PC-9 (cell line): ENCODE measurements at regions not wholly inside any gene's neighbourhood (a gene's known extent, or its start where the extent isn't known, plus 50 kb on each side); places are given as distances from the start of the nearest gene placed in this dataset.

Experiments
- BruUV-seq: library from RNA; stranded (reverse); fragments of 400-500 nt; replicated peaks from 2 replicates; lab custom pipeline; 2021; lab: Mats Ljungman, UMichigan
- CTCF ChIA-PET: fragments of 300-600 bp; sonication (Branson Sonifier 250); formaldehyde crosslinking; loops from one replicate; lab custom pipeline; 2022; ENCODE audit warnings: antibody characterized with exemption; lab: Charles Lee
- POLR2A ChIA-PET: fragments of 300-600 bp; sonication (Branson Sonifier 250); formaldehyde crosslinking; loops from one replicate; lab custom pipeline; 2022; ENCODE audit warnings: antibody characterized with exemption; ENCODE audit not compliant: unreplicated experiment; lab: Charles Lee
- DNase-seq, 2 experiments: peaks; one replicate each; pipeline versions ENCODE4 v3.0.0 to v3.0.0-alpha.2; 2015 to 2022; ENCODE audit warnings: mixed read lengths in 1 of 2
- H2AFZ ChIP-seq: fragments of 200-600 bp; sonication (generic); 2 replicates; pipeline ENCODE4 v1.8.1; 2017; ENCODE audit warnings: antibody characterized with exemption
- H3F3A ChIP-seq: fragments of 200-600 bp; sonication (generic); 2 replicates; pipeline ENCODE4 v1.8.1; 2017; ENCODE audit warnings: antibody characterized with exemption, mild to moderate bottlenecking, low read depth; ENCODE audit not compliant: insufficient read depth
- H3K27ac ChIP-seq: fragments of 200-600 bp; sonication (generic); 2 replicates; pipeline ENCODE4 v1.6.1; 2016; ENCODE audit warnings: mixed run types
- H3K27me3 ChIP-seq: fragments of 200-600 bp; sonication (generic); 2 replicates; pipeline ENCODE4 v1.6.1; 2016; ENCODE audit warnings: low read depth, mixed run types; ENCODE audit not compliant: insufficient read depth
- H3K36me3 ChIP-seq: fragments of 200-600 bp; sonication (generic); 2 replicates; pipeline ENCODE4 v1.6.1; 2016; ENCODE audit warnings: low read depth, mixed run types
- H3K4me1 ChIP-seq: fragments of 200-600 bp; sonication (generic); replicated peaks from 2 replicates; pipeline ENCODE4 v1.6.1; 2016; ENCODE audit warnings: mixed run types; ENCODE audit not compliant: insufficient read depth
- H3K4me2 ChIP-seq: fragments of 200-600 bp; sonication (generic); 2 replicates; pipeline ENCODE4 v1.6.1; 2017; ENCODE audit warnings: mixed run types
- H3K4me3 ChIP-seq: fragments of 200-600 bp; sonication (generic); 2 replicates; pipeline ENCODE4 v1.6.1; 2016; ENCODE audit warnings: mixed run types
- H3K79me2 ChIP-seq: fragments of 200-600 bp; sonication (generic); 2 replicates; pipeline ENCODE4 v1.6.1; 2017; ENCODE audit warnings: low read depth, mixed run types
- H3K9me2 ChIP-seq: fragments of 200-600 bp; sonication (generic); 2 replicates; pipeline ENCODE4 v1.8.1; 2017; ENCODE audit warnings: mild to moderate bottlenecking; ENCODE audit not compliant: insufficient read depth
- H3K9me3 ChIP-seq: fragments of 200-600 bp; sonication (generic); 2 replicates; pipeline ENCODE4 v1.8.1; 2016; ENCODE audit warnings: low read depth; ENCODE audit not compliant: insufficient read depth
- H4K20me1 ChIP-seq: fragments of 200-600 bp; sonication (generic); 2 replicates; pipeline ENCODE4 v1.8.1; 2017; ENCODE audit not compliant: insufficient read depth
- CTCF ChIP-seq: fragments of 200-600 bp; sonication (generic); conservative IDR thresholded peaks from 2 replicates; pipeline ENCODE4 v1.6.1; 2017; ENCODE audit warnings: mixed run types, antibody characterized with exemption, mild to moderate bottlenecking, moderate library complexity
- EZH2 ChIP-seq: fragments of 200-600 bp; sonication (generic); IDR thresholded peaks from 2 replicates; pipeline ENCODE4 v1.8.0; 2017; ENCODE audit warnings: antibody characterized with exemption, low read depth
- intact Hi-C: fragments of 100-400 bp; cut with micrococcal nuclease; formaldehyde crosslinking; loops from one replicate; pipeline ENCODE4 v1.10.0; 2022; ENCODE audit not compliant: unreplicated experiment

DNA sequence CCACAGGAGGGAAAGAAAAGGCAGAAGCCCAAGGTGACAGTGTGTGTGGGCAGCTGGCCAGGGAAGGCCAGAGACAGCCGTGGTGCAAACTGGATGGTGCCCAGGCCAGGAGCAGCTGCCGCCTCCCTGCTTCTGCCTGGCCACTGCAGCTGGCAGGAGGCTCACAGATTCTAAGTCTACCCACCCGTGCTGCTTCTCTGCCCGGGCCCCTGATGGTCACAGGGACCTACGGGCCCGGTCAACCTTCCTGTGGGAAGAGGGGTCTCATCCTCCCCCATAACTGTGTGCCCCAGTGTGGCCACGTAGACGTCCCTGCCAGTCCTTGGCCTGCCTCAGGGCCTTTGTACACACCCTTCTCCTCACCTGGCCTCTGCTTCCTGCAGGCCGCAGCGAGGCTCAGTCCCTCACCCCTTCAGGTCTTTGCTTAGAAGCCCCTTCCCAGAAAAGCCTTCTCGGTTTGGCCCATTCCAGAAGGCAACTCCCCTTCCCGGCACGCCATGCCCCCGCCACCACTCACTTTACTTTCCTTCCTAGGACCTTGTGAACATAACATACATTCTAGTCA, 192.6 kb upstream of the AJAP1 start:
- Histone ChIP-seq H3K4me3 (no peak overlapping the region), H3K4me1 (no peaks in the 10 kb centered on the region), H2AFZ (no peak overlapping the region), H3K9me2 (no peaks in the 10 kb centered on the region), H3F3A (no peaks in the 10 kb centered on the region), H4K20me1 (no peaks in the 10 kb centered on the region), H3K36me3 (no peaks in the 10 kb centered on the region), H3K9me3 (no peaks in the 10 kb centered on the region), H3K27ac (no peak overlapping the region), H3K4me2 (no peak overlapping the region), H3K27me3 (peaks cover 39% of the 10 kb centered on the region), H3K79me2 (no peaks in the 10 kb centered on the region)
- ChIA-PET POLR2A (no interaction called here), CTCF (no interaction called here)
- DNase-seq: no peak
- intact Hi-C loops: no loop called here
- no TSS peak for BruUV-seq
- no peak for TF ChIP-seq EZH2
- TF ChIP-seq CTCF: no peak

DNA sequence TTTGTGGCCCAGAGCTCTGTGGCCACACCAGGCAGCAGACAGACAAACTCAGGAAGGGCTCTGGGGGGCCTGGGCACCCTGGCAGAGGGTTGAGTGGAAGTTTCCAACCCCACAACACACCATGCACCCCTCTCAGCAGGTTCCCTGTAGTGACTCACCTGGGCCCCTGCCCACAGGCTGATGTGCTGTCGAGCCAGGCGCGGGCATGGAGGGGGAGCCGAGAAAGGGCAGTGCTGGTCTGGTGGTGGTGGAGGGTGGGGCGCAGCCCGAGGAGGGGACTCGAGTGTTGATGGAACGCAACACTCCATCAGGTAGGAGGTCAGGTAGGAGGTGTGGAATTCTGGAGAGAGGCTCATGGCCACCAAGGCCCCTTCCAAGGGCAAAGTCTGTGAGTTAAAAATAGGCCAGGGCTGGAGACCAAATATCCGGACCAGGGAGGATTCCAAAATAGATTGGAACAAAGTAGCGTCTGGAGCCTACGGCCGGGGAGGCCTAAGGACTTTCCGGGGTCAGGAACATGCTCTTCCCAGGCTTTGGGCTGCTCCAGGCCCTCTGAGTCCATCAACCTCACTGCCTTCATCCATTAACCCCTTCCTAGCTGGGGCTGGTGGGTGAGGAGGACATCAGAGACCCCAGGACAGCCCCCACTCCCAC, 191.5 kb upstream of the AJAP1 start:
- CTCF ChIA-PET: no interaction called here
- H3K27ac ChIP-seq: no peak overlapping the region
- DNase-seq: no peak
- H3F3A ChIP-seq: no peaks in the 10 kb centered on the region
- no peak overlapping the region for H3K4me3 ChIP-seq
- H3K4me1 ChIP-seq: no peaks in the 10 kb centered on the region
- H4K20me1 ChIP-seq: no peaks in the 10 kb centered on the region
- BruUV-seq: no TSS peak
- no peaks in the 10 kb centered on the region for H3K9me3 ChIP-seq
- no peaks in the 10 kb centered on the region for H3K9me2 ChIP-seq
- H3K27me3 ChIP-seq: peaks cover 39% of the 10 kb centered on the region
- H3K4me2 ChIP-seq: no peak overlapping the region
- POLR2A ChIA-PET: no interaction called here
- H3K79me2 ChIP-seq: no peaks in the 10 kb centered on the region
- no peaks in the 10 kb centered on the region for H3K36me3 ChIP-seq
- no peak overlapping the region for H2AFZ ChIP-seq
- TF ChIP-seq CTCF (no peak), EZH2 (no peak)
- intact Hi-C loops: no loop called here

- Histone ChIP-seq H3K9me3 (no peaks in the 10 kb centered on the region), H3K9me2 (no peaks in the 10 kb centered on the region), H3K36me3 (no peaks in the 10 kb centered on the region), H2AFZ (no peak overlapping the region), H3K79me2 (no peaks in the 10 kb centered on the region), H3K27ac (no peak overlapping the region), H3F3A (no peaks in the 10 kb centered on the region), H3K27me3 (peaks cover 39% of the 10 kb centered on the region), H3K4me3 (no peak overlapping the region), H4K20me1 (no peaks in the 10 kb centered on the region), H3K4me1 (no peaks in the 10 kb centered on the region), H3K4me2 (no peak overlapping the region)
- DNase-seq: no peak
- ChIA-PET CTCF (no interaction called here), POLR2A (no interaction called here)
- intact Hi-C loops: no loop called here
- TF ChIP-seq EZH2 (no peak), CTCF (no peak)
- BruUV-seq: no TSS peak
These were observed 190.8 kb upstream of the AJAP1 start for GRCh38 chr1:4463631-4464030.
